ENCODE measurements at regions not wholly inside any gene's neighbourhood (a gene's known extent, or its start where the extent isn't known, plus 50 kb on each side); places are given as distances from the start of the nearest gene placed in this dataset.

DNA sequence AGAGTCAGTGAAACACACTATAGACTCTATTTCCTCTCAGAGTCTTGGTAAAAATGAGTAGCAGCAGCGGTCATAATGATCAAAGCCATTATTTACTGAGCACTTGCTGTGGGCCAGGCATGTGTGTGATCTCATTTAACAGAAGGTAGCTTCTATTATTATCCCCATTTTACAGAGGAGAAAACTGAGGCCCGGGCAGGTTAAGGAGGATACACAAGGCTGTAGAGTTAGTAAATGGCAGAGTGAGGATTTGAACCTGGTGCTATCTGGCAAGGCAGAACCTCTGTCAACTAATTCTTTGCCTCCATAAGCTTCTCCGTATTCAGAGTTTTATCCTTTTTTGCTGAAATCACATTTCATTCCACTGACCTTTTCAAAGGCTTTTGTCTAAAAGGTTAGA, 122.2 kb upstream of the SALL4 start:
- TF ChIP-seq HDAC6 (IDR thresholded peaks at IDR 0.05; ENCODE audit: low read depth, low read length), result no peak
- TF ChIP-seq SP2 (IDR thresholded peaks at IDR 0.05; ENCODE audit: low read length), result no peak
- TF ChIP-seq, protein P1, sequence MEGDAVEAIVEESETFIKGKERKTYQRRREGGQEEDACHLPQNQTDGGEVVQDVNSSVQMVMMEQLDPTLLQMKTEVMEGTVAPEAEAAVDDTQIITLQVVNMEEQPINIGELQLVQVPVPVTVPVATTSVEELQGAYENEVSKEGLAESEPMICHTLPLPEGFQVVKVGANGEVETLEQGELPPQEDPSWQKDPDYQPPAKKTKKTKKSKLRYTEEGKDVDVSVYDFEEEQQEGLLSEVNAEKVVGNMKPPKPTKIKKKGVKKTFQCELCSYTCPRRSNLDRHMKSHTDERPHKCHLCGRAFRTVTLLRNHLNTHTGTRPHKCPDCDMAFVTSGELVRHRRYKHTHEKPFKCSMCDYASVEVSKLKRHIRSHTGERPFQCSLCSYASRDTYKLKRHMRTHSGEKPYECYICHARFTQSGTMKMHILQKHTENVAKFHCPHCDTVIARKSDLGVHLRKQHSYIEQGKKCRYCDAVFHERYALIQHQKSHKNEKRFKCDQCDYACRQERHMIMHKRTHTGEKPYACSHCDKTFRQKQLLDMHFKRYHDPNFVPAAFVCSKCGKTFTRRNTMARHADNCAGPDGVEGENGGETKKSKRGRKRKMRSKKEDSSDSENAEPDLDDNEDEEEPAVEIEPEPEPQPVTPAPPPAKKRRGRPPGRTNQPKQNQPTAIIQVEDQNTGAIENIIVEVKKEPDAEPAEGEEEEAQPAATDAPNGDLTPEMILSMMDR (IDR thresholded peaks at IDR 0.05; ENCODE audit: control extremely low read depth in 1 of 3, insufficient read depth in 1 of 3, low read depth in 1 of 3, low read length in 3 of 3), result no peak
- TF ChIP-seq TAF1 (IDR thresholded peaks at IDR 0.05; ENCODE audit: low read depth, low read length), result no peak
- no peak for TF ChIP-seq SUZ12 (IDR thresholded peaks at IDR 0.05; ENCODE audit: low read length)
- TF ChIP-seq, protein P2, sequence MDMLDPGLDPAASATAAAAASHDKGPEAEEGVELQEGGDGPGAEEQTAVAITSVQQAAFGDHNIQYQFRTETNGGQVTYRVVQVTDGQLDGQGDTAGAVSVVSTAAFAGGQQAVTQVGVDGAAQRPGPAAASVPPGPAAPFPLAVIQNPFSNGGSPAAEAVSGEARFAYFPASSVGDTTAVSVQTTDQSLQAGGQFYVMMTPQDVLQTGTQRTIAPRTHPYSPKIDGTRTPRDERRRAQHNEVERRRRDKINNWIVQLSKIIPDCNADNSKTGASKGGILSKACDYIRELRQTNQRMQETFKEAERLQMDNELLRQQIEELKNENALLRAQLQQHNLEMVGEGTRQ (IDR thresholded peaks at IDR 0.05; ENCODE audit: low read length), result no peak
- no peak for TF ChIP-seq EZH2 (IDR thresholded peaks at IDR 0.05; ENCODE audit: low read depth, low read length, severe bottlenecking)
- TF ChIP-seq POLR2AphosphoS5 (IDR thresholded peaks at IDR 0.05; ENCODE audit: low read depth, low read length), result no peak
- TF ChIP-seq SP1 (IDR thresholded peaks at IDR 0.05; ENCODE audit: low read depth, low read length), result no peak

All from H1 (cell line).